PC-3 (cell line): ENCODE measurements at regions not wholly inside any gene's neighbourhood (a gene's known extent, or its start where the extent isn't known, plus 50 kb on each side); places are given as distances from the start of the nearest gene placed in this dataset.

Experiments used
- ATAC-seq: fragments of 200-7000 bp; cut with Tn5 transposase; 2 replicates; pipeline ENCODE4 v1.9.1; 2020; ENCODE audit warnings: mild to moderate bottlenecking, moderate library complexity
- BruUV-seq: library from RNA; stranded (reverse); fragments of 400-500 nt; replicated peaks from 2 replicates; lab custom pipeline; 2021; lab: Mats Ljungman, UMichigan
- CTCF ChIA-PET: fragments of 300-600 bp; sonication (Branson Sonifier 250); formaldehyde crosslinking; loops from one replicate; lab custom pipeline; 2022; ENCODE audit warnings: antibody characterized with exemption; lab: Charles Lee
- POLR2A ChIA-PET: fragments of 300-600 bp; sonication (Branson Sonifier 250); formaldehyde crosslinking; loops from one replicate; lab custom pipeline; 2022; ENCODE audit warnings: antibody characterized with exemption; ENCODE audit not compliant: unreplicated experiment; lab: Charles Lee
- DNase-seq: peaks from one replicate; pipeline ENCODE4 v3.0.0-alpha.2; 2015
- H2AFZ ChIP-seq: fragments of 300-600 bp; sonication (generic); 2 replicates; pipeline ENCODE4 v1.6.0; 2016; ENCODE audit warnings: antibody characterized with exemption, low read length
- H3F3A ChIP-seq: fragments of 300-600 bp; sonication (generic); one replicate; pipeline ENCODE4 v1.6.0; 2017; ENCODE audit warnings: antibody characterized with exemption, low read length, control low read depth, mild to moderate bottlenecking; ENCODE audit not compliant: unreplicated experiment
- H3K27ac ChIP-seq: fragments of 300-600 bp; sonication (generic); 2 replicates; pipeline ENCODE4 v1.5.1; 2016; ENCODE audit warnings: mild to moderate bottlenecking, low read length
- H3K27me3 ChIP-seq: fragments of 300-600 bp; sonication (generic); 2 replicates; pipeline ENCODE4 v1.6.1; 2016; ENCODE audit warnings: low read length, mixed read lengths
- H3K36me3 ChIP-seq: fragments of 300-600 bp; sonication (generic); 2 replicates; pipeline ENCODE4 v1.6.1; 2016; ENCODE audit warnings: low read depth, mixed run types, low read length, mixed read lengths
- H3K4me1 ChIP-seq: fragments of 300-600 bp; sonication (generic); 2 replicates; pipeline ENCODE4 v1.5.1; 2016; ENCODE audit warnings: low read length; ENCODE audit not compliant: insufficient read depth
- H3K4me2 ChIP-seq: fragments of 300-600 bp; sonication (generic); 2 replicates; pipeline ENCODE4 v1.6.0; 2016; ENCODE audit warnings: low read length
- H3K4me3 ChIP-seq: fragments of 300-600 bp; sonication (generic); 2 replicates; pipeline ENCODE4 v1.5.1; 2016; ENCODE audit warnings: mild to moderate bottlenecking, low read length, mixed read lengths
- H3K79me2 ChIP-seq: fragments of 300-600 bp; sonication (generic); 2 replicates; pipeline ENCODE4 v1.6.1; 2017; ENCODE audit warnings: low read length, mixed read lengths
- H3K9ac ChIP-seq: fragments of 300-600 bp; sonication (generic); 2 replicates; pipeline ENCODE4 v1.6.0; 2016; ENCODE audit warnings: mild to moderate bottlenecking, low read length
- H3K9me2 ChIP-seq: fragments of 300-600 bp; sonication (generic); replicated peaks from 2 replicates; pipeline ENCODE4 v1.6.1; 2016; ENCODE audit warnings: mixed run types, low read length, mixed read lengths
- H3K9me3 ChIP-seq: fragments of 300-600 bp; sonication (generic); 2 replicates; pipeline ENCODE4 v1.6.1; 2016; ENCODE audit warnings: low read length, mixed read lengths
- H4K20me1 ChIP-seq: fragments of 300-600 bp; sonication (generic); 2 replicates; pipeline ENCODE4 v1.6.1; 2016; ENCODE audit warnings: low read length, mixed read lengths
- CTCF ChIP-seq: fragments of 300-600 bp; sonication (generic); conservative IDR thresholded peaks from 2 replicates; pipeline ENCODE4 v1.5.1; 2017; ENCODE audit warnings: antibody characterized with exemption, low read depth, mild to moderate bottlenecking, low read length
- EZH2 ChIP-seq: fragments of 300-600 bp; sonication (generic); IDR thresholded peaks from one replicate; pipeline ENCODE4 v1.6.1; 2017; ENCODE audit warnings: antibody characterized with exemption, mild to moderate bottlenecking, low read length; ENCODE audit not compliant: unreplicated experiment
- EZH2phosphoT487 ChIP-seq: fragments of 300-600 bp; sonication (generic); IDR thresholded peaks from 2 replicates; pipeline ENCODE4 v1.6.1; 2018; ENCODE audit warnings: mild to moderate bottlenecking, antibody characterized with exemption, low read length, borderline replicate concordance
- intact Hi-C: fragments of 100-400 bp; cut with micrococcal nuclease; formaldehyde crosslinking; loops from 2 replicates; pipeline ENCODE4 v1.9.0; 2023

- H3K9ac ChIP-seq: no peak overlapping the region
- no peak for DNase-seq
- H4K20me1 ChIP-seq: no peaks in the 10 kb centered on the region
- no peak overlapping the region for H3K4me2 ChIP-seq
- H3K27me3 ChIP-seq: peaks cover 50% of the 10 kb centered on the region
- no peak overlapping the region for H3K27ac ChIP-seq
- H3K9me3 ChIP-seq: no peaks in the 10 kb centered on the region
- H3K36me3 ChIP-seq: no peaks in the 10 kb centered on the region
- no peak for ATAC-seq
- no peaks in the 10 kb centered on the region for H3K79me2 ChIP-seq
- intact Hi-C loops: no loop called here
- H3K4me1 ChIP-seq: no peaks in the 10 kb centered on the region
- no TSS peak for BruUV-seq
- ChIA-PET CTCF (no interaction called here), POLR2A (no interaction called here)
- H3F3A ChIP-seq: no peaks in the 10 kb centered on the region
- H2AFZ ChIP-seq: no peak overlapping the region
- no peaks in the 10 kb centered on the region for H3K9me2 ChIP-seq
- no peak for TF ChIP-seq EZH2phosphoT487
- H3K4me3 ChIP-seq: no peak overlapping the region
Observed at GRCh38 chr14:65933400-65934069, 521.0 kb downstream of the FUT8 start.

- no peak for ATAC-seq
- no peak overlapping the region for H3K4me3 ChIP-seq
- no peak overlapping the region for H3K4me2 ChIP-seq
- H3K9ac ChIP-seq: no peak overlapping the region
- no peaks in the 10 kb centered on the region for H3K9me2 ChIP-seq
- H3K36me3 ChIP-seq: no peaks in the 10 kb centered on the region
- DNase-seq: no peak
- H3K27me3 ChIP-seq: peaks cover 45% of the 10 kb centered on the region
- H3K9me3 ChIP-seq: no peaks in the 10 kb centered on the region
- H3K4me1 ChIP-seq: no peaks in the 10 kb centered on the region
- H3K79me2 ChIP-seq: no peaks in the 10 kb centered on the region
- POLR2A ChIA-PET: no interaction called here
- no TSS peak for BruUV-seq
- no peaks in the 10 kb centered on the region for H4K20me1 ChIP-seq
- no peak overlapping the region for H3K27ac ChIP-seq
- TF ChIP-seq EZH2 (no peak), EZH2phosphoT487 (no peak), CTCF (no peak)
- H3F3A ChIP-seq: no peaks in the 10 kb centered on the region
- CTCF ChIA-PET: no interaction called here
- intact Hi-C loops: no loop called here
- no peak overlapping the region for H2AFZ ChIP-seq
Observed at GRCh38 chr14:65934070-65934435, 521.5 kb downstream of the FUT8 start.

- no peak for DNase-seq
- Histone ChIP-seq H3K9me2 (no peaks in the 10 kb centered on the region), H3K36me3 (no peaks in the 10 kb centered on the region), H3K4me3 (no peak overlapping the region), H3K79me2 (no peaks in the 10 kb centered on the region), H4K20me1 (no peaks in the 10 kb centered on the region), H3K27ac (no peak overlapping the region), H3K9ac (no peak overlapping the region), H3K4me2 (no peak overlapping the region), H3K9me3 (no peaks in the 10 kb centered on the region), H3K27me3 (peaks cover 30% of the 10 kb centered on the region; the same call in 1 of the 2 replicates), H3F3A (no peaks in the 10 kb centered on the region), H3K4me1 (no peaks in the 10 kb centered on the region), H2AFZ (no peak overlapping the region)
- BruUV-seq: no TSS peak
- TF ChIP-seq EZH2phosphoT487 (no peak), CTCF (no peak), EZH2 (no peak)
- CTCF ChIA-PET: no interaction called here
- POLR2A ChIA-PET: no interaction called here
- no peak for ATAC-seq
- intact Hi-C loops: no loop called here
Observed at GRCh38 chr14:65936342-65936975, 523.9 kb downstream of the FUT8 start.
